WTC11 (cell line): ENCODE measurements at regions not wholly inside any gene's neighbourhood (a gene's known extent, or its start where the extent isn't known, plus 50 kb on each side); places are given as distances from the start of the nearest gene placed in this dataset.

Experiments used
- ATAC-seq: fragments of 200-7000 bp; cut with Tn5 transposase; 2 replicates; pipeline ENCODE4 v1.10.0; 2021; ENCODE audit warnings: mild to moderate bottlenecking, moderate library complexity
- CTCF ChIA-PET: fragments of 300-600 bp; sonication (Branson Sonifier 250); formaldehyde crosslinking; loops from one replicate; lab custom pipeline; 2021; ENCODE audit warnings: antibody characterized with exemption; lab: Charles Lee
- POLR2A ChIA-PET: fragments of 350-600 bp; sonication (Branson Sonifier 250); formaldehyde crosslinking; loops from one replicate; lab custom pipeline; 2021; ENCODE audit warnings: antibody characterized with exemption; lab: Charles Lee
- DNase-seq: peaks from one replicate; pipeline ENCODE4 v3.0.0; 2021; ENCODE audit warnings: low spot score
- H3K27ac Mint-ChIP-seq: 2 replicates; pipeline ENCODE4 v1.8.0; 2021; ENCODE audit warnings: mixed read lengths
- H3K27me3 Mint-ChIP-seq: 2 replicates; pipeline ENCODE4 v1.8.0; 2021; ENCODE audit warnings: low read depth, mild to moderate bottlenecking, moderate library complexity, mixed read lengths
- H3K36me3 Mint-ChIP-seq: 2 replicates; pipeline ENCODE4 v1.8.0; 2021; ENCODE audit warnings: mixed read lengths
- H3K4me1 Mint-ChIP-seq: 2 replicates; pipeline ENCODE4 v1.8.0; 2022; ENCODE audit warnings: mixed read lengths
- H3K4me3 Mint-ChIP-seq: 2 replicates; pipeline ENCODE4 v1.8.0; 2021; ENCODE audit warnings: mild to moderate bottlenecking, moderate library complexity, mixed read lengths
- H3K9me3 Mint-ChIP-seq: 2 replicates; pipeline ENCODE4 v1.8.0; 2021; ENCODE audit warnings: mixed read lengths
- EMX1 ChIP-seq: fragments of 250-450 bp; sonication (Bioruptor Pico); IDR thresholded peaks from 2 replicates; pipeline ENCODE4 v1.8.0; 2021; ENCODE audit warnings: mild to moderate bottlenecking
- ETV6 ChIP-seq: sonication (generic); formaldehyde crosslinking; IDR thresholded peaks from 2 replicates; pipeline ENCODE4 v1.8.1; 2022; ENCODE audit warnings: mild to moderate bottlenecking, missing genetic modification reagents
- FOXJ3 ChIP-seq: sonication (generic); formaldehyde crosslinking; IDR thresholded peaks from 2 replicates; pipeline ENCODE4 v1.9.0; 2021; ENCODE audit warnings: missing genetic modification reagents, mild to moderate bottlenecking, borderline replicate concordance
- GRHL2 ChIP-seq: fragments of 250-450 bp; sonication (Bioruptor Pico); IDR thresholded peaks from 2 replicates; pipeline ENCODE4 v1.8.0; 2022; ENCODE audit warnings: mild to moderate bottlenecking, moderate library complexity; ENCODE audit not compliant: insufficient replicate concordance, severe bottlenecking
- GTF2I ChIP-seq: fragments of 250-450 bp; sonication (Bioruptor Pico); conservative IDR thresholded peaks from 2 replicates; pipeline ENCODE4 v1.4.0; 2021; ENCODE audit warnings: mild to moderate bottlenecking
- HMGA2 ChIP-seq: fragments of 250-450 bp; sonication (Bioruptor Pico); IDR thresholded peaks from 2 replicates; pipeline ENCODE4 v1.4.0; 2021; ENCODE audit warnings: mild to moderate bottlenecking, moderate library complexity
- IRF2 ChIP-seq: sonication (generic); formaldehyde crosslinking; IDR thresholded peaks from 2 replicates; pipeline ENCODE4 v1.8.0; 2022; ENCODE audit warnings: low read depth, missing genetic modification reagents, borderline replicate concordance
- JAZF1 ChIP-seq: fragments of 250-450 bp; sonication (Bioruptor Pico); IDR thresholded peaks from 2 replicates; pipeline ENCODE4 v1.9.0; 2021; ENCODE audit warnings: moderate library complexity, mild to moderate bottlenecking, inconsistent platforms
- NFE2L1 ChIP-seq: sonication (generic); formaldehyde crosslinking; IDR thresholded peaks from 2 replicates; pipeline ENCODE4 v1.8.1; 2023; ENCODE audit warnings: missing genetic modification reagents
- SMAD4 ChIP-seq: sonication (generic); formaldehyde crosslinking; IDR thresholded peaks from 2 replicates; pipeline ENCODE4 v1.8.0; 2022; ENCODE audit warnings: mild to moderate bottlenecking, missing genetic modification reagents
- SP1 ChIP-seq: sonication (generic); formaldehyde crosslinking; conservative IDR thresholded peaks from 2 replicates; pipeline ENCODE4 v1.8.1; 2022; ENCODE audit warnings: missing genetic modification reagents
- TEAD1 ChIP-seq: sonication (generic); formaldehyde crosslinking; IDR thresholded peaks from 2 replicates; pipeline ENCODE4 v1.8.0; 2022; ENCODE audit warnings: mild to moderate bottlenecking, missing genetic modification reagents
- ZNF317 ChIP-seq: sonication (generic); formaldehyde crosslinking; IDR thresholded peaks from 2 replicates; pipeline ENCODE4 v1.8.1; 2023; ENCODE audit warnings: low read depth, mild to moderate bottlenecking, moderate library complexity, missing genetic modification reagents, borderline replicate concordance
- ZNF396 ChIP-seq: fragments of 250-450 bp; sonication (Bioruptor Pico); IDR thresholded peaks from 2 replicates; pipeline ENCODE4 v1.8.0; 2021; ENCODE audit warnings: mild to moderate bottlenecking, moderate library complexity, borderline replicate concordance
- ZNF416 ChIP-seq: fragments of 250-450 bp; sonication (Bioruptor Pico); IDR thresholded peaks from 2 replicates; pipeline ENCODE4 v1.9.0; 2021; ENCODE audit warnings: mild to moderate bottlenecking, inconsistent platforms
- TF ChIP-seq, protein P1 (sequence below): fragments of 250-450 bp; sonication (Bioruptor Pico); IDR thresholded peaks from 2 replicates; pipeline ENCODE4 v2.1.2; 2022; ENCODE audit warnings: mild to moderate bottlenecking, moderate library complexity
- TF ChIP-seq, protein P2 (sequence below): fragments of 200-600 bp; IDR thresholded peaks from 2 replicates; pipeline ENCODE4 v1.8.0; 2022; ENCODE audit warnings: antibody characterized with exemption
- TF ChIP-seq, protein P3 (sequence below): fragments of 250-450 bp; sonication (Bioruptor Pico); IDR thresholded peaks from 2 replicates; pipeline ENCODE4 v1.8.0; 2021; ENCODE audit warnings: mild to moderate bottlenecking
- TF ChIP-seq, protein P4 (sequence below): fragments of 250-450 bp; sonication (Bioruptor Pico); IDR thresholded peaks from 2 replicates; pipeline ENCODE4 v1.9.0; 2021; ENCODE audit warnings: moderate library complexity, mild to moderate bottlenecking, inconsistent platforms, borderline replicate concordance
- TF ChIP-seq, protein P5 (sequence below): fragments of 250-450 bp; sonication (Bioruptor Pico); IDR thresholded peaks from 2 replicates; pipeline ENCODE4 v1.9.0; 2021; ENCODE audit warnings: mild to moderate bottlenecking
- TF ChIP-seq, protein P6 (sequence below): sonication (generic); formaldehyde crosslinking; IDR thresholded peaks from 2 replicates; pipeline ENCODE4 v1.8.1; 2022; ENCODE audit warnings: low read depth, missing genetic modification reagents, borderline replicate concordance
- TF ChIP-seq, protein P7 (sequence below): sonication (generic); formaldehyde crosslinking; conservative IDR thresholded peaks from 2 replicates; pipeline ENCODE4 v1.8.1; 2022; ENCODE audit warnings: mild to moderate bottlenecking, missing genetic modification reagents
- TF ChIP-seq, protein P8 (sequence below): sonication (generic); formaldehyde crosslinking; conservative IDR thresholded peaks from 2 replicates; pipeline ENCODE4 v1.8.1; 2023; ENCODE audit warnings: mild to moderate bottlenecking, low read depth, missing genetic modification reagents, moderate library complexity

DNA sequence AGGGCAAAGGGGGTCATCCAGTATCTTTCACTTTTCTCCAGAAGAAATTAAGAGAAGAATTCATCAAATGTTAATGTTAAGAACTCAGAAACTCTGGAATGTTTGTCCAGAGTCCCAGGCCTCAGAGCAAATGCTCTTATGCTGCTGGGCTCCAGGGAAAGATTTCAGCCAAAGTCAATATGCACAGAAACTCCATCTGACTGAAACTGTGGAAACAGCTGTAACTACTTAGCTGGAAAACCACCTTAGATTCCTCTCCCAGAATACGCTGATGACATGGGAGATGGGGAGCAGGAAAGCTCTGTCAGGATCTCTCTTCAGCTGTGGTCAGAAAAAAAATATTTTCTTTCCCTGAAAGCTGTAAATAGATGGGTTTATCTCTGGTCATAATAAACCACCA, 559.6 kb downstream of the RFPL4B start:
- no peak for TF ChIP-seq EMX1 (CRISPR knock-in tag)
- TF ChIP-seq ZNF317 = no peak
- TF ChIP-seq, protein P1, sequence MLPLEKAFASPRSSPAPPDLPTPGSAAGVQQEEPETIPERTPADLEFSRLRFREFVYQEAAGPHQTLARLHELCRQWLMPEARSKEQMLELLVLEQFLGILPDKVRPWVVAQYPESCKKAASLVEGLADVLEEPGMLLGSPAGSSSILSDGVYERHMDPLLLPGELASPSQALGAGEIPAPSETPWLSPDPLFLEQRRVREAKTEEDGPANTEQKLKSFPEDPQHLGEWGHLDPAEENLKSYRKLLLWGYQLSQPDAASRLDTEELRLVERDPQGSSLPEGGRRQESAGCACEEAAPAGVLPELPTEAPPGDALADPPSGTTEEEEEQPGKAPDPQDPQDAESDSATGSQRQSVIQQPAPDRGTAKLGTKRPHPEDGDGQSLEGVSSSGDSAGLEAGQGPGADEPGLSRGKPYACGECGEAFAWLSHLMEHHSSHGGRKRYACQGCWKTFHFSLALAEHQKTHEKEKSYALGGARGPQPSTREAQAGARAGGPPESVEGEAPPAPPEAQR (CRISPR knock-in tag) = no peak
- TF ChIP-seq FOXJ3 (CRISPR knock-in tag) = no peak
- TF ChIP-seq GRHL2 (CRISPR knock-in tag) = no peak
- no peak for TF ChIP-seq GTF2I (CRISPR knock-in tag)
- TF ChIP-seq ETV6 (CRISPR knock-in tag) = no peak
- TF ChIP-seq ZNF396 = no peak
- no peak for TF ChIP-seq TEAD1 (CRISPR knock-in tag)
- H3K4me3 Mint-ChIP-seq = no peak overlapping the region
- ATAC-seq = no peak

DNA sequence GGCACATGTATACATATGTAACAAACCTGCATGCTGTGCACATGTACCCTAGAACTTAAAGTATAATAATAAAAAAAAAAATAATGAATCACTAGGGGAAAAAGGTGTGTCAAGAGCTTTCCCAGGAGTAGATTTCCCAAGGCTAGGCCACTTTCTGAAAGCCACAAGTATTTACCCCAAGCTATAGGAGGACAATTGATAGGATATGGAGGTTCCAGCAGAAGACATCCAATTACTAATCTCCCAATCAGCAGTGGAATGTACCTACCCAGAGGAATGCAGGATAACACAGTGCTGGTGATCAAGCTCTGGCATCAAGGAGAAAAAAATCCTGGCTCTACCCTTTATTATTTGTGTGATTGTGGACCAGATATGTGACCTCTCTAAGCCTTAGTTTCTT, 562.7 kb downstream of the RFPL4B start:
- Mint-ChIP-seq H3K27me3 (no peaks in the 10 kb centered on the region), H3K27ac (no peak overlapping the region), H3K9me3 (no peaks in the 10 kb centered on the region; the same call in 1 of the 2 replicates), H3K36me3 (no peaks in the 10 kb centered on the region), H3K4me3 (no peak overlapping the region), H3K4me1 (peaks cover 20% of the 10 kb centered on the region)
- ATAC-seq (no peak), DNase-seq (no peak)
- ChIA-PET POLR2A (no interaction called here), CTCF (no interaction called here)
- TF ChIP-seq, protein P2, sequence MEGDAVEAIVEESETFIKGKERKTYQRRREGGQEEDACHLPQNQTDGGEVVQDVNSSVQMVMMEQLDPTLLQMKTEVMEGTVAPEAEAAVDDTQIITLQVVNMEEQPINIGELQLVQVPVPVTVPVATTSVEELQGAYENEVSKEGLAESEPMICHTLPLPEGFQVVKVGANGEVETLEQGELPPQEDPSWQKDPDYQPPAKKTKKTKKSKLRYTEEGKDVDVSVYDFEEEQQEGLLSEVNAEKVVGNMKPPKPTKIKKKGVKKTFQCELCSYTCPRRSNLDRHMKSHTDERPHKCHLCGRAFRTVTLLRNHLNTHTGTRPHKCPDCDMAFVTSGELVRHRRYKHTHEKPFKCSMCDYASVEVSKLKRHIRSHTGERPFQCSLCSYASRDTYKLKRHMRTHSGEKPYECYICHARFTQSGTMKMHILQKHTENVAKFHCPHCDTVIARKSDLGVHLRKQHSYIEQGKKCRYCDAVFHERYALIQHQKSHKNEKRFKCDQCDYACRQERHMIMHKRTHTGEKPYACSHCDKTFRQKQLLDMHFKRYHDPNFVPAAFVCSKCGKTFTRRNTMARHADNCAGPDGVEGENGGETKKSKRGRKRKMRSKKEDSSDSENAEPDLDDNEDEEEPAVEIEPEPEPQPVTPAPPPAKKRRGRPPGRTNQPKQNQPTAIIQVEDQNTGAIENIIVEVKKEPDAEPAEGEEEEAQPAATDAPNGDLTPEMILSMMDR = no peak
- TF ChIP-seq FOXJ3 (CRISPR knock-in tag) = no peak
- no peak for TF ChIP-seq ZNF416
- TF ChIP-seq, protein P3, sequence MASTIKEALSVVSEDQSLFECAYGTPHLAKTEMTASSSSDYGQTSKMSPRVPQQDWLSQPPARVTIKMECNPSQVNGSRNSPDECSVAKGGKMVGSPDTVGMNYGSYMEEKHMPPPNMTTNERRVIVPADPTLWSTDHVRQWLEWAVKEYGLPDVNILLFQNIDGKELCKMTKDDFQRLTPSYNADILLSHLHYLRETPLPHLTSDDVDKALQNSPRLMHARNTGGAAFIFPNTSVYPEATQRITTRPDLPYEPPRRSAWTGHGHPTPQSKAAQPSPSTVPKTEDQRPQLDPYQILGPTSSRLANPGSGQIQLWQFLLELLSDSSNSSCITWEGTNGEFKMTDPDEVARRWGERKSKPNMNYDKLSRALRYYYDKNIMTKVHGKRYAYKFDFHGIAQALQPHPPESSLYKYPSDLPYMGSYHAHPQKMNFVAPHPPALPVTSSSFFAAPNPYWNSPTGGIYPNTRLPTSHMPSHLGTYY (CRISPR knock-in tag) = no peak
- TF ChIP-seq, protein P4, sequence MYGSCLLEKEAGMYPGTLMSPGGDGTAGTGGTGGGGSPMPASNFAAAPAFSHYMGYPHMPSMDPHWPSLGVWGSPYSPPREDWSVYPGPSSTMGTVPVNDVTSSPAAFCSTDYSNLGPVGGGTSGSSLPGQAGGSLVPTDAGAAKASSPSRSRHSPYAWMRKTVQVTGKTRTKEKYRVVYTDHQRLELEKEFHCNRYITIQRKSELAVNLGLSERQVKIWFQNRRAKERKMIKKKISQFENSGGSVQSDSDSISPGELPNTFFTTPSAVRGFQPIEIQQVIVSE (CRISPR knock-in tag) = no peak
- no peak for TF ChIP-seq SP1 (CRISPR knock-in tag)
- no peak for TF ChIP-seq HMGA2 (CRISPR knock-in tag)
- TF ChIP-seq, protein P5, sequence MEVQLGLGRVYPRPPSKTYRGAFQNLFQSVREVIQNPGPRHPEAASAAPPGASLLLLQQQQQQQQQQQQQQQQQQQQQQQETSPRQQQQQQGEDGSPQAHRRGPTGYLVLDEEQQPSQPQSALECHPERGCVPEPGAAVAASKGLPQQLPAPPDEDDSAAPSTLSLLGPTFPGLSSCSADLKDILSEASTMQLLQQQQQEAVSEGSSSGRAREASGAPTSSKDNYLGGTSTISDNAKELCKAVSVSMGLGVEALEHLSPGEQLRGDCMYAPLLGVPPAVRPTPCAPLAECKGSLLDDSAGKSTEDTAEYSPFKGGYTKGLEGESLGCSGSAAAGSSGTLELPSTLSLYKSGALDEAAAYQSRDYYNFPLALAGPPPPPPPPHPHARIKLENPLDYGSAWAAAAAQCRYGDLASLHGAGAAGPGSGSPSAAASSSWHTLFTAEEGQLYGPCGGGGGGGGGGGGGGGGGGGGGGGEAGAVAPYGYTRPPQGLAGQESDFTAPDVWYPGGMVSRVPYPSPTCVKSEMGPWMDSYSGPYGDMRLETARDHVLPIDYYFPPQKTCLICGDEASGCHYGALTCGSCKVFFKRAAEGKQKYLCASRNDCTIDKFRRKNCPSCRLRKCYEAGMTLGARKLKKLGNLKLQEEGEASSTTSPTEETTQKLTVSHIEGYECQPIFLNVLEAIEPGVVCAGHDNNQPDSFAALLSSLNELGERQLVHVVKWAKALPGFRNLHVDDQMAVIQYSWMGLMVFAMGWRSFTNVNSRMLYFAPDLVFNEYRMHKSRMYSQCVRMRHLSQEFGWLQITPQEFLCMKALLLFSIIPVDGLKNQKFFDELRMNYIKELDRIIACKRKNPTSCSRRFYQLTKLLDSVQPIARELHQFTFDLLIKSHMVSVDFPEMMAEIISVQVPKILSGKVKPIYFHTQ = no peak
- no peak for TF ChIP-seq JAZF1
- TF ChIP-seq NFE2L1 (CRISPR knock-in tag) = no peak
- no peak for TF ChIP-seq SMAD4 (CRISPR knock-in tag)
- TF ChIP-seq, protein P6, sequence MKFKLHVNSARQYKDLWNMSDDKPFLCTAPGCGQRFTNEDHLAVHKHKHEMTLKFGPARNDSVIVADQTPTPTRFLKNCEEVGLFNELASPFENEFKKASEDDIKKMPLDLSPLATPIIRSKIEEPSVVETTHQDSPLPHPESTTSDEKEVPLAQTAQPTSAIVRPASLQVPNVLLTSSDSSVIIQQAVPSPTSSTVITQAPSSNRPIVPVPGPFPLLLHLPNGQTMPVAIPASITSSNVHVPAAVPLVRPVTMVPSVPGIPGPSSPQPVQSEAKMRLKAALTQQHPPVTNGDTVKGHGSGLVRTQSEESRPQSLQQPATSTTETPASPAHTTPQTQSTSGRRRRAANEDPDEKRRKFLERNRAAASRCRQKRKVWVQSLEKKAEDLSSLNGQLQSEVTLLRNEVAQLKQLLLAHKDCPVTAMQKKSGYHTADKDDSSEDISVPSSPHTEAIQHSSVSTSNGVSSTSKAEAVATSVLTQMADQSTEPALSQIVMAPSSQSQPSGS (CRISPR knock-in tag) = no peak
- TF ChIP-seq, protein P7, sequence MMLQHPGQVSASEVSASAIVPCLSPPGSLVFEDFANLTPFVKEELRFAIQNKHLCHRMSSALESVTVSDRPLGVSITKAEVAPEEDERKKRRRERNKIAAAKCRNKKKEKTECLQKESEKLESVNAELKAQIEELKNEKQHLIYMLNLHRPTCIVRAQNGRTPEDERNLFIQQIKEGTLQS (CRISPR knock-in tag) = no peak
- no peak for TF ChIP-seq IRF2 (CRISPR knock-in tag)
- TF ChIP-seq, protein P8, sequence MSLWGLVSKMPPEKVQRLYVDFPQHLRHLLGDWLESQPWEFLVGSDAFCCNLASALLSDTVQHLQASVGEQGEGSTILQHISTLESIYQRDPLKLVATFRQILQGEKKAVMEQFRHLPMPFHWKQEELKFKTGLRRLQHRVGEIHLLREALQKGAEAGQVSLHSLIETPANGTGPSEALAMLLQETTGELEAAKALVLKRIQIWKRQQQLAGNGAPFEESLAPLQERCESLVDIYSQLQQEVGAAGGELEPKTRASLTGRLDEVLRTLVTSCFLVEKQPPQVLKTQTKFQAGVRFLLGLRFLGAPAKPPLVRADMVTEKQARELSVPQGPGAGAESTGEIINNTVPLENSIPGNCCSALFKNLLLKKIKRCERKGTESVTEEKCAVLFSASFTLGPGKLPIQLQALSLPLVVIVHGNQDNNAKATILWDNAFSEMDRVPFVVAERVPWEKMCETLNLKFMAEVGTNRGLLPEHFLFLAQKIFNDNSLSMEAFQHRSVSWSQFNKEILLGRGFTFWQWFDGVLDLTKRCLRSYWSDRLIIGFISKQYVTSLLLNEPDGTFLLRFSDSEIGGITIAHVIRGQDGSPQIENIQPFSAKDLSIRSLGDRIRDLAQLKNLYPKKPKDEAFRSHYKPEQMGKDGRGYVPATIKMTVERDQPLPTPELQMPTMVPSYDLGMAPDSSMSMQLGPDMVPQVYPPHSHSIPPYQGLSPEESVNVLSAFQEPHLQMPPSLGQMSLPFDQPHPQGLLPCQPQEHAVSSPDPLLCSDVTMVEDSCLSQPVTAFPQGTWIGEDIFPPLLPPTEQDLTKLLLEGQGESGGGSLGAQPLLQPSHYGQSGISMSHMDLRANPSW = no peak

More for the DNA sequence above, 559.6 kb downstream of the RFPL4B start:
- ChIA-PET POLR2A (no interaction called here), CTCF (no interaction called here)
- Mint-ChIP-seq H3K27ac (no peak overlapping the region), H3K4me1 (peaks cover 4% of the 10 kb centered on the region), H3K36me3 (peaks cover 3% of the 10 kb centered on the region; the same call in 1 of the 2 replicates), H3K9me3 (peaks cover 7% of the 10 kb centered on the region), H3K27me3 (no peaks in the 10 kb centered on the region)
- DNase-seq = no peak
